Omental fat pad (tissue), 3 donors: ENCODE measurements at regions not wholly inside any gene's neighbourhood (a gene's known extent, or its start where the extent isn't known, plus 50 kb on each side); places are given as distances from the start of the nearest gene placed in this dataset.
A peak's percentile ranks its signal among the peaks of the same experiment; 100 is the strongest.

Experiments
- ATAC-seq: fragments of 150-250 bp; one replicate; pipeline ENCODE4 v1.9.1; 2016; ENCODE audit warnings: mild to moderate bottlenecking, moderate library complexity; ENCODE audit not compliant: low FRiP score
- DNase-seq: peaks from one replicate; pipeline ENCODE4 v3.0.0-alpha.2; 2019; ENCODE audit warnings: low spot score
- TF ChIP-seq, protein P1 (sequence below), 3 donors: fragments of 450-650 bp; IDR thresholded peaks; one replicate each; pipeline ENCODE4 v1.5.1; 2016 to 2017; ENCODE audit warnings: antibody characterized with exemption in 3 of 3, mild to moderate bottlenecking in 3 of 3, moderate library complexity in 2 of 3

DNA sequence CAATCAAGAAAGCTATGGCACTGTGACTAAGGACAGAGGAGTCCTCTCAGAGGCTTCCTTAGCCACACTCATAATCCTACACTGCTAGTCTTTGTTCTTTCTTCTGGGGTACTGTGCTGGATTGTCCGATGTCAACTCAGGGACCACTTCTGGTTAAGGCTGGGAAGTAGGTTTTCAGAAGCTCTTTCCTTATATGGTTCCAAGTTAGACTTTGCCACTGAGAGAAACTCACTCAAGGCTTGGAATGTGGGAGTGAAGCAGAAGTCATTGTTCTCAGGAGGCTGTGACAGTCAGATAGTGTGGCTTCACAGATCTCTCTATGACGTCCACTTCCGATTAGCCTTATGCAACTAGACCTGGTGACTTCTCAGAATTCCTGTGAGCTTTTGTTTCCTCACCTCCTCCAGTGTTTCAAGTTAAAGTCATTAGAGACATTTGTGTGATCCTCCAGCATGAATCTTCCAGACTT, 317.3 kb upstream of the F9 start:
- ATAC-seq (no peak), DNase-seq (no peak)
- TF ChIP-seq, protein P1, sequence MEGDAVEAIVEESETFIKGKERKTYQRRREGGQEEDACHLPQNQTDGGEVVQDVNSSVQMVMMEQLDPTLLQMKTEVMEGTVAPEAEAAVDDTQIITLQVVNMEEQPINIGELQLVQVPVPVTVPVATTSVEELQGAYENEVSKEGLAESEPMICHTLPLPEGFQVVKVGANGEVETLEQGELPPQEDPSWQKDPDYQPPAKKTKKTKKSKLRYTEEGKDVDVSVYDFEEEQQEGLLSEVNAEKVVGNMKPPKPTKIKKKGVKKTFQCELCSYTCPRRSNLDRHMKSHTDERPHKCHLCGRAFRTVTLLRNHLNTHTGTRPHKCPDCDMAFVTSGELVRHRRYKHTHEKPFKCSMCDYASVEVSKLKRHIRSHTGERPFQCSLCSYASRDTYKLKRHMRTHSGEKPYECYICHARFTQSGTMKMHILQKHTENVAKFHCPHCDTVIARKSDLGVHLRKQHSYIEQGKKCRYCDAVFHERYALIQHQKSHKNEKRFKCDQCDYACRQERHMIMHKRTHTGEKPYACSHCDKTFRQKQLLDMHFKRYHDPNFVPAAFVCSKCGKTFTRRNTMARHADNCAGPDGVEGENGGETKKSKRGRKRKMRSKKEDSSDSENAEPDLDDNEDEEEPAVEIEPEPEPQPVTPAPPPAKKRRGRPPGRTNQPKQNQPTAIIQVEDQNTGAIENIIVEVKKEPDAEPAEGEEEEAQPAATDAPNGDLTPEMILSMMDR (IDR thresholded peaks at IDR 0.05): no peak

DNA sequence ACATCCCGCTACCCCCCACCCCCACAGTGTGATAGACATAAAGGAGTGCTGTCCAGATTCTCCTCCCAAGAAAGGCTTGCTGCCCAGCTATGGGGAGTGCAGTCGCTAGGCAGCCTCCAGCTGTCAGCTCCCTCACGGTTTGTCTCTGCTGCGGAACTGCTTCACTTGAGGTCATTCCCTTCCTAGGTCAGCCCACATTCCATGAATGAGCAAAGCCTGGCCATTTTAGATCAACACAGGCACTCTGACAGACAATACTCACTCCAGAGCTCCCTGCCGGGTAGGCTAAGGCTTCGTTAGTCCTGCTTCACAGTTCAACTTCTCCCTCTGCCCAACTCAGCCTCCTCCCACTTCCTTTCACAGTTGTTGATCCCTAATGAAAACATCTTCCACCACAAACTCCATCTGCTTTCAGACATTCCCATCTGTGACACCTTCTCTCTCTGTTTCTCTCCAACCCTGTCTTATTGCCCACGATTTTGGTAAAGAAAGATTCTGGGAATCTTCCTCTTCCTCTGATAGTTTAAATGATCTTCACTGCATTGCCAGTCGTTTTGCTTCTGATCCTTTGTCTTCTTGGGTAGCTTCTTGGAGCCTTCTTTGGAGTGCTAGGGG, 318.9 kb upstream of the F9 start:
- TF ChIP-seq, protein P1 (IDR thresholded peaks at IDR 0.05): no peak
- ATAC-seq (no peak), DNase-seq (no peak)

DNA sequence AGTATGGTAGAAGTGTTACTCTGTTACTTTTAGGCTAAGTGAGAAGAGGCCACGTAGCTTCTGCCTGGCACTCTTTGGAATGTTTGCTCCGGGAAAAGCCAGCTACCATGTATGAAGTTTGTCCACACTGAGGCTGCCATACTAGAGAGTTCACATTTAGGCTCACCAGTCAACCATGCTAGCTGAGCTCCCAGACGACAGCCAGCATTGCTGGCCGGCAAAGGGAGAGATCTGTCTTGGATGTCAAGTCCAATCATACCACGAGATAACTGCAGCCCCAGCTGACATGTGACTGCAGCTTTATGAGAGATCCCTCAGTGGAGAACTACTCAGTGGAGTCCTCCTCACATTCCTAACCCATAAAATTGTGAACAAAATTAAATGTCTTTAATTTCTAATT, 321.2 kb upstream of the F9 start:
- TF ChIP-seq, protein P1 (IDR thresholded peaks at IDR 0.05): no peak
- ATAC-seq: no peak
- no peak for DNase-seq

DNA sequence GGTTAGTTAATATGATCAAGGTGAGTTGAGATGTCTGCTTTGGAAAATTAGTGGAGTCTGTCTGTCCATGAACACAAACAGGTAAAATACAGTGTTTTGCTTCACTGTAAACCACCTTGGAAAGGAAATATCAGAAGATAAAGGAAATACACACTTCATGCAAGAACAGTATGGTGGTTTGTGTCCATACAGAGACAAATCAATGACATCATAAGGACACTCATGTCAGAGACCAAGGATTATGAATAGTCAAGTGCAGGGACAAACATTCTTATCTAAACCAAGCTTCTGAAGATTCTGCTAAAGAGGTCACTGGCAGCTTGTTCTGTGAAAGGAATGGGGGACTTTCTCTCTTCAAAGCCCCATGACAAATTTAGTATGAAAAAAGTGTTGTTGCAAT, 322.9 kb upstream of the F9 start:
- ATAC-seq (no peak), DNase-seq (no peak)
- TF ChIP-seq, protein P1 (IDR thresholded peaks at IDR 0.05): no peak

DNA sequence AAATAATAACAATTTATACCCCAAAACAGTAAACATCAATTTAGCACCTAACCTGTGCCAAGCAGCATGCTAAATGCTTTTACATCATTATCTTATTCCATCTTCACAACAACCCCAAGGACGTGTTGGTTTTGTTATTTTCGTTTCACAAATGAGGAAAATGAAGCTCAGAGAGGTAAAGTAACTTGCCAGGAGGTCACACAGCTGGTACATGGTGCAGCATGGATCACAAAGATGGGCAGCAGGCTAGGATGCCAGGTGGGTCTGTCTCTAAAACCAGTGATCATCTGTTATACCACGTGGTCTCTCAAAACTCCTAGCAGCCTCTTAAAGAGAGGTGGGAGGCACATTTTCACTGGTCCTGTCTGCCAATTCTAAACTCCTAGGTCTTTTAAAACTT, 323.6 kb upstream of the F9 start:
- ATAC-seq: no peak
- TF ChIP-seq, protein P1 (IDR thresholded peaks at IDR 0.05): no peak

DNA sequence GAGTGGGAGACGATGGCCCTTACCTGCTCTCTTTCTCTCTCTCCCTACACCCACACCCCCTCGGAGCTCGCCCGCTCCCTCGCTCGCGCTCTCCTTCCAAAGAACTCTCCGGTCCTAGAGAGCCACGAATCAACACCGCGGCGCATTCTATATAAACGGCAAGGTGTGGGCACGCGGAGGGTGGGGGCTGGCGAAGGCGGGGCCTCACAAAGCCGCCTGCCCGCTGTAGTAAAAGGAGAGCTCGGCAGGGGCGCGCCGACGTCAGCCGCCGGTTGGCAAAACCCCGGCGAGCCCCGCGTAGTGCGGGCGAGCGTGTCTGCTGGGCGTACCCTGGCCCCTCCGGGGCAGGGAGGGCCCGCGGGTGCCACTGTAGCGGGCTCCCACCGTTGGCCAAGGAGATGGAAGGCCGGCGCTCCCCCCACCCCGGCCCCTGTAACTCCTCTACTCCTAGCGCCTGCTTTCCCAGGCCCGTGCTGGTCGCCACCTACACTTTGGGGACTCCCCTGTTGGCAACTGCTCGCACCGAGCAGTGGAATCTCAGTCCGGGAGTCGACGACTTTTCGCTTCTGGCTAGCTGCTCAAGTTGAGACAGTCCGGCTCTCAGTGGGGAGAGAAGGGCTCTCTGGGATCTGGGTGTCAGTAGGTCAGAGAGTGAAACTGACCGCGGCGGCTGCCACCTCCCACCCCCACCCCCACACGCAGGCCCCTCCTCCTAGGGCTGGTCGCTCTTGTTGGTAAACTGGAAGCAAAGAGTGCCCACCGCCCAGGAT, 325.5 kb upstream of the F9 start:
- TF ChIP-seq, protein P1 (IDR thresholded peaks at IDR 0.05): no peak
- ATAC-seq (peak; percentile 49), DNase-seq (no peak)

More for the DNA sequence above, 323.6 kb upstream of the F9 start:
- DNase-seq: no peak

DNA sequence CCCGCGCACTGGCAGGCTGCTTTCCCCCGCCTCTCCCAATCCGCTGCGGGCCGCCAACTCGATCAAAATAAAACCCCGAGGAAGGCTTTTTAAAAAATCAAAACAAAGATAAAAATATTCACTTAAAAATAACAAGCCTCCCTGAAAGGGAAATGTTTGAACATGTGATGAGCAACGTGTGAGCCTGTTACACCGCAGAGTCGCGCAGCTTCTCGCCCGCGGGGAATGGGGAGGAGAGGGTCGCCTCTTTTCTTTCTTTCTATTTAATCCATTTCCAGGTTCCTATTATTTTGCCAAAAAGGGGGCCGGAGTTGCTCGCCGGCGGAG, 326.0 kb upstream of the F9 start:
- TF ChIP-seq, protein P1 (IDR thresholded peaks at IDR 0.05): no peak
- ATAC-seq: no peak
- no peak for DNase-seq
